AG08395 (cell line): ENCODE measurements at regions not wholly inside any gene's neighbourhood (a gene's known extent, or its start where the extent isn't known, plus 50 kb on each side); places are given as distances from the start of the nearest gene placed in this dataset.

Experiments
- DNase-seq: peaks from one replicate; pipeline ENCODE4 v3.0.0; 2012; ENCODE audit warnings: mixed read lengths, low spot score

DNA sequence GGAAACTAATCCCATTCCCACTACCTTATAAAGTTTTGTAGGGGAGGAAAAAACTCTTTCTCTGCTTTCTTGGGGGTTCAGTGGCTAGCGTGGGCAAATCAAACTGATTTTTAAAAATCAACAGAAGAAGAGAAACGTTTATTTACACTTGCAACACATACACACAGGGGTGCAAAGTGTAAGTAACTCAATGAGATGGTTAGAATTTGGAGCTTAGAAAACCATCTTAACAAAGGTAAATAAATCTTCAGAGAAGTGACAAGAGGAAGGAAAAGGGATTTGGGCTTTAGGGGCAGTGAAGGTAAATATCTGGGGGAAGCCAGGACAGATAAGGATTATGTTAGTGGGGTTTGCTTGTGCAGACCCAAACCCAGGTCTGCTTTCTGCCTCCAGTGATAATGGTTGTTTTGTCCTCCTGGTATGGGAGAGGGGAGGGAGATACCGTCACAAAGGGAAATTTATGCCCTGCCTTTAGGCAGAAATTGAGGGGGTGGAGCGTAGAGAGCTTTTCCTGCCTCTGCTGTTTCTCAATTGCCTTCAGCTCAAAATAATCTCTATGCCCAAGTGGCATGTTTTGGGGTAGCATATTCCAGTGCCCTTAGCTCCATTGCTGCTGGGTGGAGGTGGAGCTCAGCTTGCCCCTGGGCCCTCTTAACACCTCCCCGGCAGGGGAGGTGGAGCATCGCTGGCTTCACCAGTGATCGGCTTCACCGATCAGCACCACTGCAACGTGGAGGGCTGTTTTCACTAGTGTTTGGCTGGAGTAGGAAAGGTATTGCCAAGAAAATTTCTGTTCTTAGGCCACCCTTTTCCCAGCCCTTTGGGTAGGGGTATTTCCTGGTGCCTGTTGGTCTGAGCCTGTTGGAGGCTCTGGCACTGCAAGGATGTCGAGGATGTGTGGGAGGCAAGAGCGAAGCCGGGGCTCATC, 92.2 kb downstream of the TEX51 start:
- DNase-seq: no peak

DNA sequence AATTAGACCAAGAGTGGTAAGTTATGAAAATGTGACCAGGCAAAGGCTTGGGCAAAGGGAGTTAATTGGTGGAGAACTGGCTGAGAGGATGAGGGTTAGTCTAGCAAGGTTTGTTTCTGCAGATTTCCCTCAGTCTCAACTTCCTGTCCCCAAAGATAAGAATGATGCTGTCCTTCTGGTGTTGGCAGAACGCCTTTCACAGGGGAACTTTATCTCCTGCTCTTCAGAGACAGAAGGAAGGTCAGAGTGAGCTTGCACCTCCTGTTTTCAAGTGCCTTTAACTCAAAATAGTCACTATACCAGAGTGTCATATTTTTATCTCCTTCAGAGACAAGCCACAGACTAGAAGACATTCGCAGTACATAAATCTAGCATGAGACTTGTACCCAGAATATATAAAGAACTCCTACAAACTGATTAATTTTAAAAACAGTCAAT, 95.7 kb downstream of the TEX51 start:
- DNase-seq: no peak

- no peak for DNase-seq
Measured at GRCh38 chr2:126995621-126996377, 97.1 kb downstream of the TEX51 start.

DNA sequence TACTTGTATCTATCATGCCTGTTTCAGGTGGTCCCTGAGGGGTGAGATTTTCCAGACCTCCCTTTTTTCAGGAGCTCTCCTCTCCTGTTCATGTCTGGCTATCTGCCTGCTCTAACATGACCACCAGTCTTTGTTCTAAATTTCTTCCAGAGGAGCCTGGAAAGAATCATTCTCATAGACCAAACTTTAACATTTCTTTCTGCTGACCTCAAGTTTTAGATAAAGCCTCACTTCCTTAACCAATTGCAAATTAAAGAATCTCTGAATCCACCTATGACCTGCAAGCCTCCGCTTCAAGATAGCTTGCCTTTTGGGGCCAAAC, 97.6 kb downstream of the TEX51 start:
- no peak for DNase-seq
